ENCODE measurements at regions not wholly inside any gene's neighbourhood (a gene's known extent, or its start where the extent isn't known, plus 50 kb on each side); places are given as distances from the start of the nearest gene placed in this dataset.
"Not testable (repeated sequence)": the region's sequence is repeated elsewhere in the genome, so short reads cannot be mapped to it uniquely, and the experiment has no call there.

- H3K9ac ChIP-seq (ENCODE audit: insufficient read length, low read depth), result no peak overlapping the region
- no peaks in the 10 kb centered on the region for H3K27me3 ChIP-seq (ENCODE audit: insufficient read depth, insufficient read length)
- no peak for DNase-seq (ENCODE audit: low read depth, low spot score)
- H3K4me1 ChIP-seq (ENCODE audit: insufficient read depth, insufficient read length), result peaks cover 2% of the 10 kb centered on the region
- H3K4me3 ChIP-seq (ENCODE audit: insufficient read length, low read depth), result no peak overlapping the region
- no peaks in the 10 kb centered on the region for H3K36me3 ChIP-seq (ENCODE audit: insufficient read depth, insufficient read length, low read length)
- no peaks in the 10 kb centered on the region for H3K9me3 ChIP-seq (ENCODE audit: insufficient read depth, low read length)
- TF ChIP-seq SUZ12 (IDR thresholded peaks at IDR 0.05; ENCODE audit: extremely low read depth, insufficient read depth, insufficient read length), result no peak
- TF ChIP-seq ZNF274 (IDR thresholded peaks at IDR 0.05; ENCODE audit: low read depth, low read length), result no peak
- TF ChIP-seq YY1 (IDR thresholded peaks at IDR 0.05; ENCODE audit: insufficient read depth, insufficient read length), result no peak
These were observed 277.8 kb downstream of the MYCN start for GRCh38 chr2:16218161-16218560.

DNA sequence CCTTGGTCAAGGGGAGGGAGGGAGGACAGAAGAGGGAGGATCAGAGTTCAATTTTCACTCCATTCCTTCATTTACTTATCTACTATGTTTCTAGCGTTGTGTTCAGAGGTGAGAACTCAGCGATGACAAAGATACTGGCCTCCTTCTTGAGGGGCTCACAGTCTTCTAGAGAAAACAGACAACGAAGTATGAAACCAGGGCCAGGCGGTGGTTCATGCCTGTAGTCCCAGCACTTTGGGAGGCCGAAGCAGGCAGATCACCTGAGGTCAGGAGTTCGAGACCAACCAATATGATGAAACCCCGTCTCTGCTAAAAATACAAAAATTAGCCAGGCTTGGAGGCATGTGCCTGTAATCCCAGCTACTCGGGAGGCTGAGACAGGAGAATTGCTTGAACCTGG lies 277.4 kb downstream of the MYCN start:
- not testable (repeated sequence) for H3K4me3 ChIP-seq (ENCODE audit: insufficient read length, low read depth); H3K9ac ChIP-seq (ENCODE audit: insufficient read length, low read depth); H3K36me3 ChIP-seq (ENCODE audit: insufficient read depth, insufficient read length, low read length); H3K4me1 ChIP-seq (ENCODE audit: insufficient read depth, insufficient read length); H3K9me3 ChIP-seq (ENCODE audit: insufficient read depth, low read length); H3K27me3 ChIP-seq (ENCODE audit: insufficient read depth, insufficient read length); DNase-seq (ENCODE audit: low read depth, low spot score)

DNA sequence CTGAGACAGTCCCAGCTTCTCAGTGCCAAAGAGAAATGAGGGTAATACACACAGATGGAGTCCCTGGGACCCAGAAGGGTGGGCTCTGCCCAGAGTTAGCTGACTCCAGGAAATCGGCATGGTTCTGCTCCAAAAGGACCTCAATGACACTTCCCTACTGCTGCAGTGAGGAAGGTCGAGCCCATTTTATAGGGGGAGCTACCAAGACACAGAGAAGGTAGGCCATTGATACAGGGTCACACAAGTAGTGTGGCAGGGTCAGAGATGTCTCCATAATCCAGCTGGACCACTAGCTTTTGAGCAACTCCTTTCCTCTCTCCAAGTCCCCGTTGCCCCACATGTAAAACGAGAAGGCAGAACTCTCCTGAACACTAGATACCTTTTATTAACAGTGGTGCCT lies 276.9 kb downstream of the MYCN start:
- Histone ChIP-seq H3K4me1 (ENCODE audit: insufficient read depth, insufficient read length) (peaks cover 2% of the 10 kb centered on the region), H3K27me3 (ENCODE audit: insufficient read depth, insufficient read length) (no peaks in the 10 kb centered on the region), H3K4me3 (ENCODE audit: insufficient read length, low read depth) (no peak overlapping the region), H3K9ac (ENCODE audit: insufficient read length, low read depth) (no peak overlapping the region), H3K9me3 (ENCODE audit: insufficient read depth, low read length) (no peaks in the 10 kb centered on the region; the same call in 1 of the 2 replicates), H3K36me3 (ENCODE audit: insufficient read depth, insufficient read length, low read length) (no peaks in the 10 kb centered on the region)
- DNase-seq (ENCODE audit: low read depth, low spot score), result no peak
- TF ChIP-seq ZNF274 (IDR thresholded peaks at IDR 0.05; ENCODE audit: low read depth, low read length), result no peak
- TF ChIP-seq SUZ12 (IDR thresholded peaks at IDR 0.05; ENCODE audit: extremely low read depth, insufficient read depth, insufficient read length), result no peak
- TF ChIP-seq YY1 (IDR thresholded peaks at IDR 0.05; ENCODE audit: insufficient read depth, insufficient read length), result no peak

DNA sequence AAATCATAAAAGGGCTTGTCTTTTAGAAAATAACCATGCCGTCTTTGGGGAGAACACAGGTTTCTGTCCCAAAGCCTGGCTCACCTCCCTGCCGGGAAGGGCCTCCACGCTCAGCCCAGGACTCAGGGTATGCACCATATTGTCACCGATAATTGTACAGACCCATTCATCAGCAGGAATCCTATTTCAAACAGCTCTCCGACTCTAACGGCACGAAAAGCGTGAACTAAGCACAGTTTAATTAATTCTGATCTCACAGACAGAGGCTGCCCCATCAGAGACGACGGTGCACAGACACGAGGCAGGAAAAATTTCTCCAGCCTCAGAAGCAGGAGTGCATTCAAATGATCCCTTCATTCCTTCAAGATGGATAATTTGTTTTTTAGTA lies 276.2 kb downstream of the MYCN start:
- no peaks in the 10 kb centered on the region for H3K27me3 ChIP-seq (ENCODE audit: insufficient read depth, insufficient read length)
- no peaks in the 10 kb centered on the region for H3K36me3 ChIP-seq (ENCODE audit: insufficient read depth, insufficient read length, low read length)
- no peak overlapping the region for H3K9ac ChIP-seq (ENCODE audit: insufficient read length, low read depth)
- H3K4me1 ChIP-seq (ENCODE audit: insufficient read depth, insufficient read length), result peaks cover 2% of the 10 kb centered on the region
- H3K4me3 ChIP-seq (ENCODE audit: insufficient read length, low read depth), result no peak overlapping the region
- DNase-seq (ENCODE audit: low read depth, low spot score), result no peak
- TF ChIP-seq ZNF274 (IDR thresholded peaks at IDR 0.05; ENCODE audit: low read depth, low read length), result no peak
- no peak for TF ChIP-seq YY1 (IDR thresholded peaks at IDR 0.05; ENCODE audit: insufficient read depth, insufficient read length)
- TF ChIP-seq SUZ12 (IDR thresholded peaks at IDR 0.05; ENCODE audit: extremely low read depth, insufficient read depth, insufficient read length), result no peak
- peaks cover 6% of the 10 kb centered on the region for H3K9me3 ChIP-seq (ENCODE audit: insufficient read depth, low read length)

GRCh38 chr2:16215902-16216557 lies 275.7 kb downstream of the MYCN start:
- Histone ChIP-seq H3K4me3 (ENCODE audit: insufficient read length, low read depth) (no peak overlapping the region), H3K9ac (ENCODE audit: insufficient read length, low read depth) (no peak overlapping the region), H3K4me1 (ENCODE audit: insufficient read depth, insufficient read length) (peaks cover 2% of the 10 kb centered on the region), H3K27me3 (ENCODE audit: insufficient read depth, insufficient read length) (no peaks in the 10 kb centered on the region), H3K36me3 (ENCODE audit: insufficient read depth, insufficient read length, low read length) (no peaks in the 10 kb centered on the region), H3K9me3 (ENCODE audit: insufficient read depth, low read length) (peaks cover 6% of the 10 kb centered on the region)
- TF ChIP-seq YY1 (IDR thresholded peaks at IDR 0.05; ENCODE audit: insufficient read depth, insufficient read length) (no peak), SUZ12 (IDR thresholded peaks at IDR 0.05; ENCODE audit: extremely low read depth, insufficient read depth, insufficient read length) (no peak), ZNF274 (IDR thresholded peaks at IDR 0.05; ENCODE audit: low read depth, low read length) (no peak)
- no peak for DNase-seq (ENCODE audit: low read depth, low spot score)

DNA sequence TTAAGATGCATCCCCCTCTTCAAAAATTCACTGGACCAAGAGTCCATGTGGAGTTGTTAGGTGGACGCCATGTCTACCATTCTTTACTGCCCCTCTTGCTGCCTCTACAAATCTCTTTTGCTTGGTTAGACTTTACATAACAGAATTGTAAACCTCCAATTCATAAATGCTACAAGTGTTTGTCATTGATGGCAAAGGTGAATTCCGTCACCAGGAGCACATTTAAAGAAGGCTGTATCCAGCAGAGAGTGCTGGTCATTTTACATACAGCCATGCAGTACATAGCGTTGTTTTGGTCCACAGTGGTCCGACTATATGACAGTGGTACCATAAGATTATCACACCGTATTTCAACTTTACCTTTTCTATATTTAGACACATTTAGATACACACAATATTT lies 274.5 kb downstream of the MYCN start:
- no peak overlapping the region for H3K9ac ChIP-seq (ENCODE audit: insufficient read length, low read depth)
- H3K9me3 ChIP-seq (ENCODE audit: insufficient read depth, low read length), result peaks cover 6% of the 10 kb centered on the region
- no peak for DNase-seq (ENCODE audit: low read depth, low spot score)
- peaks cover 2% of the 10 kb centered on the region for H3K4me1 ChIP-seq (ENCODE audit: insufficient read depth, insufficient read length)
- no peak for TF ChIP-seq ZNF274 (IDR thresholded peaks at IDR 0.05; ENCODE audit: low read depth, low read length)
- H3K4me3 ChIP-seq (ENCODE audit: insufficient read length, low read depth), result no peak overlapping the region
- H3K36me3 ChIP-seq (ENCODE audit: insufficient read depth, insufficient read length, low read length), result no peaks in the 10 kb centered on the region
- no peaks in the 10 kb centered on the region for H3K27me3 ChIP-seq (ENCODE audit: insufficient read depth, insufficient read length)

GRCh38 chr2:16214391-16214790 lies 274.0 kb downstream of the MYCN start:
- Histone ChIP-seq H3K4me3 (ENCODE audit: insufficient read length, low read depth) (no peak overlapping the region), H3K4me1 (ENCODE audit: insufficient read depth, insufficient read length) (peaks cover under 1% of the 10 kb centered on the region), H3K9me3 (ENCODE audit: insufficient read depth, low read length) (peaks cover 6% of the 10 kb centered on the region), H3K9ac (ENCODE audit: insufficient read length, low read depth) (no peak overlapping the region), H3K36me3 (ENCODE audit: insufficient read depth, insufficient read length, low read length) (no peaks in the 10 kb centered on the region), H3K27me3 (ENCODE audit: insufficient read depth, insufficient read length) (no peaks in the 10 kb centered on the region)
- no peak for DNase-seq (ENCODE audit: low read depth, low spot score)
- TF ChIP-seq ZNF274 (IDR thresholded peaks at IDR 0.05; ENCODE audit: low read depth, low read length), result no peak
- no peak for TF ChIP-seq YY1 (IDR thresholded peaks at IDR 0.05; ENCODE audit: insufficient read depth, insufficient read length)
- TF ChIP-seq SUZ12 (IDR thresholded peaks at IDR 0.05; ENCODE audit: extremely low read depth, insufficient read depth, insufficient read length), result no peak

GRCh38 chr2:16212321-16212720 lies 272.0 kb downstream of the MYCN start:
- Histone ChIP-seq H3K9ac (ENCODE audit: insufficient read length, low read depth) (no peak overlapping the region), H3K4me1 (ENCODE audit: insufficient read depth, insufficient read length) (no peaks in the 10 kb centered on the region), H3K4me3 (ENCODE audit: insufficient read length, low read depth) (no peak overlapping the region), H3K36me3 (ENCODE audit: insufficient read depth, insufficient read length, low read length) (no peaks in the 10 kb centered on the region), H3K27me3 (ENCODE audit: insufficient read depth, insufficient read length) (no peaks in the 10 kb centered on the region), H3K9me3 (ENCODE audit: insufficient read depth, low read length) (peaks cover 22% of the 10 kb centered on the region)
- TF ChIP-seq SUZ12 (IDR thresholded peaks at IDR 0.05; ENCODE audit: extremely low read depth, insufficient read depth, insufficient read length) (no peak), ZNF274 (IDR thresholded peaks at IDR 0.05; ENCODE audit: low read depth, low read length) (no peak), YY1 (IDR thresholded peaks at IDR 0.05; ENCODE audit: insufficient read depth, insufficient read length) (no peak)
- no peak for DNase-seq (ENCODE audit: low read depth, low spot score)
